KMS-11 (cell line): ENCODE measurements at regions not wholly inside any gene's neighbourhood (a gene's known extent, or its start where the extent isn't known, plus 50 kb on each side); places are given as distances from the start of the nearest gene placed in this dataset.

Experiments used
- H2AFZ ChIP-seq: fragments of 200-600 bp; sonication (generic); 2 replicates; pipeline ENCODE4 v1.6.1; 2016; ENCODE audit warnings: antibody characterized with exemption, mixed run types, low read depth
- H3K27ac ChIP-seq: fragments of 200-600 bp; sonication (generic); 2 replicates; pipeline ENCODE4 v1.6.1; 2016; ENCODE audit warnings: mild to moderate bottlenecking, mixed run types
- H3K27me3 ChIP-seq: fragments of 200-600 bp; sonication (generic); 2 replicates; pipeline ENCODE4 v1.6.1; 2017; ENCODE audit warnings: mild to moderate bottlenecking, low read depth, mixed run types, moderate library complexity; ENCODE audit not compliant: insufficient read depth
- H3K36me3 ChIP-seq: fragments of 200-600 bp; sonication (generic); 2 replicates; pipeline ENCODE4 v1.6.1; 2017; ENCODE audit warnings: mild to moderate bottlenecking, mixed run types; ENCODE audit not compliant: insufficient read depth
- H3K4me1 ChIP-seq: fragments of 200-600 bp; sonication (generic); 2 replicates; pipeline ENCODE4 v1.6.1; 2016; ENCODE audit warnings: mild to moderate bottlenecking, low read depth, mixed run types; ENCODE audit not compliant: poor library complexity, severe bottlenecking
- H3K4me2 ChIP-seq: fragments of 200-600 bp; sonication (generic); 2 replicates; pipeline ENCODE4 v1.7.0; 2016; ENCODE audit warnings: mild to moderate bottlenecking, mixed run types
- H3K4me3 ChIP-seq: fragments of 200-600 bp; sonication (generic); IDR thresholded peaks from 2 replicates; pipeline ENCODE4 v1.6.1; 2017; ENCODE audit warnings: low read depth, low read length, mixed read lengths; ENCODE audit not compliant: insufficient read depth
- H3K79me2 ChIP-seq: fragments of 200-600 bp; sonication (generic); 2 replicates; pipeline ENCODE4 v1.6.1; 2016; ENCODE audit warnings: low read depth, mixed run types; ENCODE audit not compliant: insufficient read depth
- H3K9ac ChIP-seq: fragments of 200-600 bp; sonication (generic); 2 replicates; pipeline ENCODE4 v1.6.1; 2016; ENCODE audit warnings: mild to moderate bottlenecking, mixed run types
- H4K20me1 ChIP-seq: fragments of 200-600 bp; sonication (generic); 2 replicates; pipeline ENCODE4 v1.6.1; 2016; ENCODE audit warnings: mild to moderate bottlenecking, mixed run types; ENCODE audit not compliant: insufficient read depth
- CTCF ChIP-seq: fragments of 200-600 bp; sonication (generic); conservative IDR thresholded peaks from 2 replicates; pipeline ENCODE4 v1.6.1; 2017; ENCODE audit warnings: low read depth, mild to moderate bottlenecking, antibody characterized with exemption, low read length, moderate library complexity, mixed read lengths

GRCh38 chr2:156145976-156146375, 186.5 kb downstream of the NR4A2 start:
- Histone ChIP-seq H3K4me2 (no peak overlapping the region), H3K27me3 (no peaks in the 10 kb centered on the region), H3K36me3 (no peaks in the 10 kb centered on the region), H4K20me1 (no peaks in the 10 kb centered on the region), H3K27ac (no peak overlapping the region), H3K4me3 (no peak overlapping the region), H3K4me1 (peaks cover 16% of the 10 kb centered on the region), H2AFZ (no peak overlapping the region), H3K9ac (no peak overlapping the region), H3K79me2 (no peaks in the 10 kb centered on the region)
- TF ChIP-seq CTCF, result no peak

- H4K20me1 ChIP-seq, result no peaks in the 10 kb centered on the region
- TF ChIP-seq CTCF, result no peak
- no peak overlapping the region for H3K9ac ChIP-seq
- H2AFZ ChIP-seq, result no peak overlapping the region
- no peaks in the 10 kb centered on the region for H3K27me3 ChIP-seq
- H3K79me2 ChIP-seq, result no peaks in the 10 kb centered on the region
- no peak overlapping the region for H3K4me2 ChIP-seq
- H3K36me3 ChIP-seq, result no peaks in the 10 kb centered on the region
- H3K4me1 ChIP-seq, result peaks cover 16% of the 10 kb centered on the region
- no peak overlapping the region for H3K4me3 ChIP-seq
- H3K27ac ChIP-seq, result no peak overlapping the region
Measured at GRCh38 chr2:156145469-156145868, 187.1 kb downstream of the NR4A2 start.

- Histone ChIP-seq H3K9ac (no peak overlapping the region), H3K79me2 (no peaks in the 10 kb centered on the region), H3K4me2 (no peak overlapping the region), H2AFZ (no peak overlapping the region), H4K20me1 (no peaks in the 10 kb centered on the region), H3K4me3 (no peak overlapping the region), H3K4me1 (no peaks in the 10 kb centered on the region), H3K27ac (no peak overlapping the region), H3K27me3 (no peaks in the 10 kb centered on the region), H3K36me3 (no peaks in the 10 kb centered on the region)
- TF ChIP-seq CTCF, result no peak
Measured at GRCh38 chr2:156136566-156136965, 196.0 kb downstream of the NR4A2 start.

GRCh38 chr2:156134887-156135286, 197.6 kb downstream of the NR4A2 start:
- Histone ChIP-seq H3K79me2 (no peaks in the 10 kb centered on the region), H3K9ac (no peak overlapping the region), H4K20me1 (no peaks in the 10 kb centered on the region), H2AFZ (no peak overlapping the region), H3K4me3 (no peak overlapping the region), H3K4me2 (no peak overlapping the region), H3K27ac (no peak overlapping the region), H3K27me3 (no peaks in the 10 kb centered on the region), H3K4me1 (no peaks in the 10 kb centered on the region), H3K36me3 (no peaks in the 10 kb centered on the region)
- TF ChIP-seq CTCF, result no peak

GRCh38 chr2:156132941-156133340, 199.6 kb downstream of the NR4A2 start:
- H2AFZ ChIP-seq, result no peak overlapping the region
- no peak overlapping the region for H3K9ac ChIP-seq
- H3K79me2 ChIP-seq, result no peaks in the 10 kb centered on the region
- no peaks in the 10 kb centered on the region for H3K27me3 ChIP-seq
- no peak overlapping the region for H3K4me2 ChIP-seq
- H3K27ac ChIP-seq, result no peak overlapping the region
- no peaks in the 10 kb centered on the region for H4K20me1 ChIP-seq
- H3K36me3 ChIP-seq, result no peaks in the 10 kb centered on the region
- no peak for TF ChIP-seq CTCF
- no peaks in the 10 kb centered on the region for H3K4me1 ChIP-seq
- H3K4me3 ChIP-seq, result no peak overlapping the region
